ENCODE measurements at regions not wholly inside any gene's neighbourhood (a gene's known extent, or its start where the extent isn't known, plus 50 kb on each side); places are given as distances from the start of the nearest gene placed in this dataset.

GRCh38 chrX:104343428-104344129, 88.8 kb upstream of the ESX1 start:
- H3K4me3 ChIP-seq (ENCODE audit: low read depth in 1 of 2, low read length in 2 of 2) = no peak overlapping the region

GRCh38 chrX:104342065-104342464, 87.3 kb upstream of the ESX1 start:
- H3K36me3 ChIP-seq (ENCODE audit: control insufficient read depth in 1 of 2, insufficient read depth in 2 of 2, low read length in 2 of 2) = no peaks in the 10 kb centered on the region
- H3K4me3 ChIP-seq (ENCODE audit: low read depth in 1 of 2, low read length in 2 of 2) = no peak overlapping the region
- no peak overlapping the region for H3K9ac ChIP-seq (ENCODE audit: low read depth in 1 of 2, low read length in 2 of 2)
- H3K9me3 ChIP-seq (ENCODE audit: control insufficient read depth in 1 of 2, low read length in 2 of 2) = no peaks in the 10 kb centered on the region
- no peaks in the 10 kb centered on the region for H3K4me1 ChIP-seq (ENCODE audit: control insufficient read depth in 1 of 2, insufficient read depth in 2 of 2, low read length in 2 of 2)
- H3K27me3 ChIP-seq (ENCODE audit: control insufficient read depth in 1 of 2, insufficient read depth in 2 of 2, low read length in 2 of 2) = no peaks in the 10 kb centered on the region
- no peak overlapping the region for H3K27ac ChIP-seq (ENCODE audit: low read depth, low read length)

More at GRCh38 chrX:104343428-104344129, 88.8 kb upstream of the ESX1 start:
- H3K27me3 ChIP-seq (ENCODE audit: control insufficient read depth in 1 of 2, insufficient read depth in 2 of 2, low read length in 2 of 2) = no peaks in the 10 kb centered on the region
- H3K27ac ChIP-seq (ENCODE audit: low read depth, low read length) = no peak overlapping the region
- H3K9me3 ChIP-seq (ENCODE audit: control insufficient read depth in 1 of 2, low read length in 2 of 2) = no peaks in the 10 kb centered on the region
- H3K36me3 ChIP-seq (ENCODE audit: control insufficient read depth in 1 of 2, insufficient read depth in 2 of 2, low read length in 2 of 2) = no peaks in the 10 kb centered on the region
- no peak overlapping the region for H3K9ac ChIP-seq (ENCODE audit: low read depth in 1 of 2, low read length in 2 of 2)
- H3K4me1 ChIP-seq (ENCODE audit: control insufficient read depth in 1 of 2, insufficient read depth in 2 of 2, low read length in 2 of 2) = no peaks in the 10 kb centered on the region

GRCh38 chrX:104335756-104336155, 81.0 kb upstream of the ESX1 start:
- no peak overlapping the region for H3K4me3 ChIP-seq (ENCODE audit: low read depth in 1 of 2, low read length in 2 of 2)
- no peaks in the 10 kb centered on the region for H3K27me3 ChIP-seq (ENCODE audit: control insufficient read depth in 1 of 2, insufficient read depth in 2 of 2, low read length in 2 of 2)
- H3K9me3 ChIP-seq (ENCODE audit: control insufficient read depth in 1 of 2, low read length in 2 of 2) = no peaks in the 10 kb centered on the region
- H3K9ac ChIP-seq (ENCODE audit: low read depth in 1 of 2, low read length in 2 of 2) = no peak overlapping the region
- no peaks in the 10 kb centered on the region for H3K4me1 ChIP-seq (ENCODE audit: control insufficient read depth in 1 of 2, insufficient read depth in 2 of 2, low read length in 2 of 2)
- H3K36me3 ChIP-seq (ENCODE audit: control insufficient read depth in 1 of 2, insufficient read depth in 2 of 2, low read length in 2 of 2) = no peaks in the 10 kb centered on the region
- no peak overlapping the region for H3K27ac ChIP-seq (ENCODE audit: low read depth, low read length)

- no peaks in the 10 kb centered on the region for H3K36me3 ChIP-seq (ENCODE audit: control insufficient read depth in 1 of 2, insufficient read depth in 2 of 2, low read length in 2 of 2)
- no peaks in the 10 kb centered on the region for H3K4me1 ChIP-seq (ENCODE audit: control insufficient read depth in 1 of 2, insufficient read depth in 2 of 2, low read length in 2 of 2)
- no peaks in the 10 kb centered on the region for H3K27me3 ChIP-seq (ENCODE audit: control insufficient read depth in 1 of 2, insufficient read depth in 2 of 2, low read length in 2 of 2)
- H3K27ac ChIP-seq (ENCODE audit: low read depth, low read length) = no peak overlapping the region
- H3K4me3 ChIP-seq (ENCODE audit: low read depth in 1 of 2, low read length in 2 of 2) = no peak overlapping the region
- no peak overlapping the region for H3K9ac ChIP-seq (ENCODE audit: low read depth in 1 of 2, low read length in 2 of 2)
- H3K9me3 ChIP-seq (ENCODE audit: control insufficient read depth in 1 of 2, low read length in 2 of 2) = no peaks in the 10 kb centered on the region
These were observed 80.2 kb upstream of the ESX1 start for GRCh38 chrX:104334971-104335370.

GRCh38 chrX:104330966-104331365, 76.2 kb upstream of the ESX1 start:
- no peak overlapping the region for H3K27ac ChIP-seq (ENCODE audit: low read depth, low read length)
- no peaks in the 10 kb centered on the region for H3K36me3 ChIP-seq (ENCODE audit: control insufficient read depth in 1 of 2, insufficient read depth in 2 of 2, low read length in 2 of 2)
- H3K4me3 ChIP-seq (ENCODE audit: low read depth in 1 of 2, low read length in 2 of 2) = no peak overlapping the region
- no peaks in the 10 kb centered on the region for H3K4me1 ChIP-seq (ENCODE audit: control insufficient read depth in 1 of 2, insufficient read depth in 2 of 2, low read length in 2 of 2)
- no peak overlapping the region for H3K9ac ChIP-seq (ENCODE audit: low read depth in 1 of 2, low read length in 2 of 2)
- no peaks in the 10 kb centered on the region for H3K9me3 ChIP-seq (ENCODE audit: control insufficient read depth in 1 of 2, low read length in 2 of 2)
- no peaks in the 10 kb centered on the region for H3K27me3 ChIP-seq (ENCODE audit: control insufficient read depth in 1 of 2, insufficient read depth in 2 of 2, low read length in 2 of 2)

- Histone ChIP-seq H3K27ac (ENCODE audit: low read depth, low read length) (no peak overlapping the region), H3K9me3 (ENCODE audit: control insufficient read depth in 1 of 2, low read length in 2 of 2) (no peaks in the 10 kb centered on the region), H3K36me3 (ENCODE audit: control insufficient read depth in 1 of 2, insufficient read depth in 2 of 2, low read length in 2 of 2) (no peaks in the 10 kb centered on the region), H3K9ac (ENCODE audit: low read depth in 1 of 2, low read length in 2 of 2) (no peak overlapping the region), H3K4me1 (ENCODE audit: control insufficient read depth in 1 of 2, insufficient read depth in 2 of 2, low read length in 2 of 2) (no peaks in the 10 kb centered on the region), H3K27me3 (ENCODE audit: control insufficient read depth in 1 of 2, insufficient read depth in 2 of 2, low read length in 2 of 2) (no peaks in the 10 kb centered on the region), H3K4me3 (ENCODE audit: low read depth in 1 of 2, low read length in 2 of 2) (no peak overlapping the region)
These were observed 75.0 kb upstream of the ESX1 start for GRCh38 chrX:104329731-104330130.

- Histone ChIP-seq H3K27me3 (ENCODE audit: control insufficient read depth in 1 of 2, insufficient read depth in 2 of 2, low read length in 2 of 2) (no peaks in the 10 kb centered on the region), H3K9ac (ENCODE audit: low read depth in 1 of 2, low read length in 2 of 2) (no peak overlapping the region), H3K4me1 (ENCODE audit: control insufficient read depth in 1 of 2, insufficient read depth in 2 of 2, low read length in 2 of 2) (no peaks in the 10 kb centered on the region), H3K27ac (ENCODE audit: low read depth, low read length) (no peak overlapping the region), H3K36me3 (ENCODE audit: control insufficient read depth in 1 of 2, insufficient read depth in 2 of 2, low read length in 2 of 2) (no peaks in the 10 kb centered on the region), H3K9me3 (ENCODE audit: control insufficient read depth in 1 of 2, low read length in 2 of 2) (no peaks in the 10 kb centered on the region), H3K4me3 (ENCODE audit: low read depth in 1 of 2, low read length in 2 of 2) (no peak overlapping the region)
These were observed 70.5 kb upstream of the ESX1 start for GRCh38 chrX:104325213-104325585.

GRCh38 chrX:104324461-104325212, 69.9 kb upstream of the ESX1 start:
- no peaks in the 10 kb centered on the region for H3K36me3 ChIP-seq (ENCODE audit: control insufficient read depth in 1 of 2, insufficient read depth in 2 of 2, low read length in 2 of 2)
- no peak overlapping the region for H3K27ac ChIP-seq (ENCODE audit: low read depth, low read length)
- no peaks in the 10 kb centered on the region for H3K9me3 ChIP-seq (ENCODE audit: control insufficient read depth in 1 of 2, low read length in 2 of 2)
- H3K4me1 ChIP-seq (ENCODE audit: control insufficient read depth in 1 of 2, insufficient read depth in 2 of 2, low read length in 2 of 2) = no peaks in the 10 kb centered on the region
- no peak overlapping the region for H3K9ac ChIP-seq (ENCODE audit: low read depth in 1 of 2, low read length in 2 of 2)
- no peaks in the 10 kb centered on the region for H3K27me3 ChIP-seq (ENCODE audit: control insufficient read depth in 1 of 2, insufficient read depth in 2 of 2, low read length in 2 of 2)
- H3K4me3 ChIP-seq (ENCODE audit: low read depth in 1 of 2, low read length in 2 of 2) = no peak overlapping the region

- Histone ChIP-seq H3K4me1 (ENCODE audit: control insufficient read depth in 1 of 2, insufficient read depth in 2 of 2, low read length in 2 of 2) (peaks cover 4 to 5% of the 10 kb centered on the region in 2 donors), H3K27me3 (ENCODE audit: control insufficient read depth in 1 of 2, insufficient read depth in 2 of 2, low read length in 2 of 2) (no peaks in the 10 kb centered on the region), H3K36me3 (ENCODE audit: control insufficient read depth in 1 of 2, insufficient read depth in 2 of 2, low read length in 2 of 2) (no peaks in the 10 kb centered on the region), H3K9me3 (ENCODE audit: control insufficient read depth in 1 of 2, low read length in 2 of 2) (no peaks in the 10 kb centered on the region), H3K4me3 (ENCODE audit: low read depth in 1 of 2, low read length in 2 of 2) (no peak overlapping the region), H3K27ac (ENCODE audit: low read depth, low read length) (no peak overlapping the region), H3K9ac (ENCODE audit: low read depth in 1 of 2, low read length in 2 of 2) (no peak overlapping the region)
These were observed 64.6 kb upstream of the ESX1 start for GRCh38 chrX:104319346-104319745.

GRCh38 chrX:104318330-104319009, 63.7 kb upstream of the ESX1 start:
- peaks cover 4 to 5% of the 10 kb centered on the region in 2 donors for H3K4me1 ChIP-seq (ENCODE audit: control insufficient read depth in 1 of 2, insufficient read depth in 2 of 2, low read length in 2 of 2)
- no peaks in the 10 kb centered on the region for H3K9me3 ChIP-seq (ENCODE audit: control insufficient read depth in 1 of 2, low read length in 2 of 2)
- H3K4me3 ChIP-seq (ENCODE audit: low read depth in 1 of 2, low read length in 2 of 2) = no peak overlapping the region
- H3K9ac ChIP-seq (ENCODE audit: low read depth in 1 of 2, low read length in 2 of 2) = no peak overlapping the region
- H3K27me3 ChIP-seq (ENCODE audit: control insufficient read depth in 1 of 2, insufficient read depth in 2 of 2, low read length in 2 of 2) = no peaks in the 10 kb centered on the region
- H3K36me3 ChIP-seq (ENCODE audit: control insufficient read depth in 1 of 2, insufficient read depth in 2 of 2, low read length in 2 of 2) = no peaks in the 10 kb centered on the region
- H3K27ac ChIP-seq (ENCODE audit: low read depth, low read length) = no peak overlapping the region

Data from duodenal mucosa (tissue), 2 donors.